K562 (cell line): ENCODE measurements at regions not wholly inside any gene's neighbourhood (a gene's known extent, or its start where the extent isn't known, plus 50 kb on each side); places are given as distances from the start of the nearest gene placed in this dataset.

ENCODE experiments used
- GABPB2 ChIP-seq: fragments of 250-450 bp; sonication (Bioruptor Pico); conservative IDR thresholded peaks from 2 replicates; pipeline ENCODE4 v1.5.1; 2021; ENCODE audit warnings: mild to moderate bottlenecking
- GATA2 ChIP-seq: sonication (generic); formaldehyde crosslinking; IDR thresholded peaks from 2 replicates; pipeline ENCODE4 v1.4.0; 2020; ENCODE audit warnings: mild to moderate bottlenecking, missing genetic modification reagents
- GATAD2A ChIP-seq: fragments of 450-650 bp; IDR thresholded peaks from 2 replicates; pipeline ENCODE4 v1.6.1; 2017
- TF ChIP-seq, protein P1 (sequence below), 2 experiments: fragments of 450-650 bp in 1 of 2; sonication (generic) in 1 of 2; formaldehyde crosslinking in 1 of 2; IDR thresholded peaks in 1 of 2; conservative IDR thresholded peaks in 1 of 2; 2 replicates each; pipeline versions ENCODE4 v1.6.1 to v1.8.1; 2016 to 2023; ENCODE audit warnings: mild to moderate bottlenecking in 2 of 2, moderate library complexity in 2 of 2, inconsistent platforms in 1 of 2, missing genetic modification reagents in 1 of 2
- TF ChIP-seq, protein P2 (sequence below): fragments of 250-450 bp; sonication (Bioruptor Pico); IDR thresholded peaks from 2 replicates; pipeline ENCODE4 v1.5.0; 2022; ENCODE audit warnings: mild to moderate bottlenecking
- TF ChIP-seq, protein P3 (sequence below), 2 experiments: fragments of 200-800 bp in 1 of 2; sonication (Bioruptor generic) in 1 of 2; sonication (generic) in 1 of 2; formaldehyde crosslinking in 1 of 2; IDR thresholded peaks in 1 of 2; conservative IDR thresholded peaks in 1 of 2; 2 replicates each; pipeline versions ENCODE4 v1.5.0 to v1.6.1; 2016 to 2020; ENCODE audit warnings: missing compliant biosample characterization in 1 of 2, missing genetic modification characterization in 1 of 2, missing genetic modification reagents in 1 of 2

DNA sequence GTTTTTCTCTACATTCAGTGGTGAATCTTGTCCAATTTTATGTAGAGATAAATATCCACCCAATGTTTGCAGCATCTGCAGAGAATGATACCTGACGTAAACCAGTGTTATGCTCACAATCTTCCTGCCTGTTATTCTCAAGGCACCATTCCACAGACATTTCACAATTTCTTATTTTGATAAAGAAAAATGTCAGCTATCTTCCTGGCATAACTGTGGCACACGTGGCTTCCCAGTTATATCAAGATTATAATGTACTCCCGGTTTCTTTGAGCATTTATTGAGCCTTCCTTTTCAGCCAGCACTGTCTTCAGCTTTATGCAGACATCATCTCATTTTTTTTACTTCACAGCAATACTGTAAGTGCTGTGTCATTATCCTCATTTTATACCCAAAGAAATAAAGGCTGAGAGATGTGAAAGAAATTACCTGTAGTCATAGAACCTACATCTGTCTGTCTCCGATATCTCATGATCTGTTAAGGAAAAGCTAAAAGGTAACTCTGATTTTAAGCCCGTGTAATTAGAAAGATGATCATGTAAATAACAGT lies 1300.8 kb upstream of the TENM3 start (continued):
- TF ChIP-seq, protein P1, sequence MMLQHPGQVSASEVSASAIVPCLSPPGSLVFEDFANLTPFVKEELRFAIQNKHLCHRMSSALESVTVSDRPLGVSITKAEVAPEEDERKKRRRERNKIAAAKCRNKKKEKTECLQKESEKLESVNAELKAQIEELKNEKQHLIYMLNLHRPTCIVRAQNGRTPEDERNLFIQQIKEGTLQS (IDR thresholded peaks at IDR 0.05), result no peak
- TF ChIP-seq, protein P1 (CRISPR knock-in tag; conservative IDR thresholded peaks at IDR 0.05), result no peak
- no peak for TF ChIP-seq GATAD2A
- no peak for TF ChIP-seq GATA2 (CRISPR knock-in tag)
- TF ChIP-seq, protein P2, sequence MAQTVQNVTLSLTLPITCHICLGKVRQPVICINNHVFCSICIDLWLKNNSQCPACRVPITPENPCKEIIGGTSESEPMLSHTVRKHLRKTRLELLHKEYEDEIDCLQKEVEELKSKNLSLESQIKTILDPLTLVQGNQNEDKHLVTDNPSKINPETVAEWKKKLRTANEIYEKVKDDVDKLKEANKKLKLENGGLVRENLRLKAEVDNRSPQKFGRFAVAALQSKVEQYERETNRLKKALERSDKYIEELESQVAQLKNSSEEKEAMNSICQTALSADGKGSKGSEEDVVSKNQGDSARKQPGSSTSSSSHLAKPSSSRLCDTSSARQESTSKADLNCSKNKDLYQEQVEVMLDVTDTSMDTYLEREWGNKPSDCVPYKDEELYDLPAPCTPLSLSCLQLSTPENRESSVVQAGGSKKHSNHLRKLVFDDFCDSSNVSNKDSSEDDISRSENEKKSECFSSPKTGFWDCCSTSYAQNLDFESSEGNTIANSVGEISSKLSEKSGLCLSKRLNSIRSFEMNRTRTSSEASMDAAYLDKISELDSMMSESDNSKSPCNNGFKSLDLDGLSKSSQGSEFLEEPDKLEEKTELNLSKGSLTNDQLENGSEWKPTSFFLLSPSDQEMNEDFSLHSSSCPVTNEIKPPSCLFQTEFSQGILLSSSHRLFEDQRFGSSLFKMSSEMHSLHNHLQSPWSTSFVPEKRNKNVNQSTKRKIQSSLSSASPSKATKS (CRISPR knock-in tag), result no peak
- TF ChIP-seq, protein P3, sequence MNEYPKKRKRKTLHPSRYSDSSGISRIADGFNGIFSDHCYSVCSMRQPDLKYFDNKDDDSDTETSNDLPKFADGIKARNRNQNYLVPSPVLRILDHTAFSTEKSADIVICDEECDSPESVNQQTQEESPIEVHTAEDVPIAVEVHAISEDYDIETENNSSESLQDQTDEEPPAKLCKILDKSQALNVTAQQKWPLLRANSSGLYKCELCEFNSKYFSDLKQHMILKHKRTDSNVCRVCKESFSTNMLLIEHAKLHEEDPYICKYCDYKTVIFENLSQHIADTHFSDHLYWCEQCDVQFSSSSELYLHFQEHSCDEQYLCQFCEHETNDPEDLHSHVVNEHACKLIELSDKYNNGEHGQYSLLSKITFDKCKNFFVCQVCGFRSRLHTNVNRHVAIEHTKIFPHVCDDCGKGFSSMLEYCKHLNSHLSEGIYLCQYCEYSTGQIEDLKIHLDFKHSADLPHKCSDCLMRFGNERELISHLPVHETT (CRISPR knock-in tag; conservative IDR thresholded peaks at IDR 0.05 in 1 of 2, IDR thresholded peaks at IDR 0.05 in 1 of 2), result no peak
- TF ChIP-seq GABPB2 (CRISPR knock-in tag), result no peak
